ENCODE measurements at regions not wholly inside any gene's neighbourhood (a gene's known extent, or its start where the extent isn't known, plus 50 kb on each side); places are given as distances from the start of the nearest gene placed in this dataset.
"Not testable (repeated sequence)": the region's sequence is repeated elsewhere in the genome, so short reads cannot be mapped to it uniquely, and the experiment has no call there.

DNA sequence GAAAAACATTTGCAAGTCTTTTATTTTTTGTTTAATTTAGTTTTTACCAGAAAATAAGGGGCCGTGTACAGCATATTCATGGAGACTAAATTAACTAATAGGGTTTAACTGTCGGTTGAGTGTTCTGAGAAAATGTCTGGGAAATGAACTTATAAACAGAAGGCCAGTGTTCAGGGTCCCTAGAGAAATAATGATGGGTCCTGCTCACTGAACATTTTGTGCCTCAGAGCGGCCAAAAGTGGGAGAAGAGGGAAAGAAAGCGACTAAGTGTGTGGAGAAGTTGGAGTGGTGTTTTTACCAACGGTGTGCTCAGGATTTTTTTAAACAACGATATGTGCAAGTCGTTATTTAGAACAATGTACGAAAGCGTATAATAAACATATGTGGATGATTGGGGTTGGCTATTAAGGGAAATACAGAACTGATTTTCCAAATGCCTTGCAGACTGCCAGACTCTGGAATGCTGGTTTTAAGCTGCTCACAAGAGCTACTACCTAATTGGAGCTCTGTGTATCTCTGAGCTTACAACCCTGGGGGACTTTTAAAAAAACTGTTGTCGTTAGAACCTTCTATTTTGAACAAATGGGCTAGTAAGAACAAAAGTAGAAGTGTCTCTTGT, 166.7 kb downstream of the SLC38A4 start:
- no peak for DNase-seq (ENCODE audit: low spot score)
- TF ChIP-seq, protein P1, sequence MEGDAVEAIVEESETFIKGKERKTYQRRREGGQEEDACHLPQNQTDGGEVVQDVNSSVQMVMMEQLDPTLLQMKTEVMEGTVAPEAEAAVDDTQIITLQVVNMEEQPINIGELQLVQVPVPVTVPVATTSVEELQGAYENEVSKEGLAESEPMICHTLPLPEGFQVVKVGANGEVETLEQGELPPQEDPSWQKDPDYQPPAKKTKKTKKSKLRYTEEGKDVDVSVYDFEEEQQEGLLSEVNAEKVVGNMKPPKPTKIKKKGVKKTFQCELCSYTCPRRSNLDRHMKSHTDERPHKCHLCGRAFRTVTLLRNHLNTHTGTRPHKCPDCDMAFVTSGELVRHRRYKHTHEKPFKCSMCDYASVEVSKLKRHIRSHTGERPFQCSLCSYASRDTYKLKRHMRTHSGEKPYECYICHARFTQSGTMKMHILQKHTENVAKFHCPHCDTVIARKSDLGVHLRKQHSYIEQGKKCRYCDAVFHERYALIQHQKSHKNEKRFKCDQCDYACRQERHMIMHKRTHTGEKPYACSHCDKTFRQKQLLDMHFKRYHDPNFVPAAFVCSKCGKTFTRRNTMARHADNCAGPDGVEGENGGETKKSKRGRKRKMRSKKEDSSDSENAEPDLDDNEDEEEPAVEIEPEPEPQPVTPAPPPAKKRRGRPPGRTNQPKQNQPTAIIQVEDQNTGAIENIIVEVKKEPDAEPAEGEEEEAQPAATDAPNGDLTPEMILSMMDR (IDR thresholded peaks at IDR 0.05; ENCODE audit: extremely low read depth, insufficient read depth, missing control alignments), result no peak
- in situ Hi-C loops (cut with MboI; ENCODE audit: low pct_unique_long_range_greater_than_20kb, low sequenced_read_pairs, unreplicated experiment), result loop anchor here (25.0 kb wide), 2 partner anchors 297 to 497 kb away; partner anchors contain the start of gene SLC38A2

DNA sequence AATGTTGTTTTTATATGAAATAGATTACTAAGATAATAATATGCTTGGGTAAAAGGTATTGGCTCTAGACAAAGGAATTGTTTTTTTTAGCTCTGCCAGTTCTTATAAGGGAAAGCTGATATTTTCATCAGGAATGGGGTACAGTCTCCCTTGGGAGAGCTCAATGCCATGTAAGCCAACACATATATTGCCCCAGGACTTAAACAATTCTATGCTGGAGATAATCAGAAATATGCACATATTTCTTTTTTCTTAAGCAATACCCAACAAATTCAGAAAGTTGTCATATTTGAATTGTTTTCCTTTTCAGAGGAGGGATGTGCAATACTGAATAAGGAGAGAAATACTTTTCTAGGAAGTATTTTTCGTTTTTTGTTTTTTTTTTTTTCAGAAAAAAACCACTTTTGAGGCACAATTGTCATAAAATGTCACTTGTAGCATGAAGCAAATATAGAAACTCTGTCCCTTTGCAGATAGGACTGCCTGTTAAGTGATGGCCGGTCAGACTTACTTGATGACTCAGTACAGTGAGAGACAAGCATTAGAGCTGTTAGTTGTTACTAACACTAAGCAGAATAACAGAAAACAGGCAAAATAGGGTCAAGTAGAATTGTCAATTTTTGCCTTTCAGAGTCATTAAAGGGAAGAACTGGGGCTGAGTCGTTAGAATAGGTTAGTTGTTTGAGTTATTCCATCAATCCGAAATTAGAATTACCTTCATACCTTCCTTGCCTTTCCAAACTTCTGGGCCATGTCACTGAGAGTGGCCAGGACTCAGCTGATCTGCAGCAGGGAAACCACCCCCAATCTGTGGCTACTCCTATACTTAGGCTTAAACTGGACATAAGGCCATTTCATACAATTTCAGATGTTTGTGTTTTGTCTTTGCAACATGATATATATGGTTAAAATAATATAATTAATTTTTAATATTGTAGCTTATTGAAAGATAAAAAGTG, 168.1 kb downstream of the SLC38A4 start:
- no peak for DNase-seq (ENCODE audit: low spot score)
- in situ Hi-C loops (cut with MboI; ENCODE audit: low pct_unique_long_range_greater_than_20kb, low sequenced_read_pairs, unreplicated experiment), result loop anchor here (25.0 kb wide), 2 partner anchors 295 to 495 kb away; partner anchors contain the start of gene SLC38A2
- TF ChIP-seq, protein P1 (IDR thresholded peaks at IDR 0.05; ENCODE audit: extremely low read depth, insufficient read depth, missing control alignments), result no peak

DNA sequence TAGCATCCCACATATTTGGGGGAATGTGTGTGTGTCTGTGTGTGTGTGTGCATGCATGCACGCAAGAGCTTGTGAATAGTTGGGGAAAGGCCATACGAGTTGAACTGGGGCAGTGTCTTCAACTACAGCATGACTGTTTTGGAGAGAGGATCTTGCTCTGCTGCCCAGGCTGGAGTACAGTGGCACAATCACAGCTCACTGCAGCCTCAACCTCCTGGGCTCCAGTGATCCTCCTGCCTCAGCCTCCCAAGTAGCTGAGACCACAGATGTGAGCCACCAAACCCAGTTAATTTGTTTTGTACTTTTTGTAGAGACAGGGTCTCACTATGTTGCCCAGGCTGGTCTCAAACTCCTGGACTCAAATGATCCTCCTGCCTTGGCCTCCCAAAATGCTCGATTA, 169.8 kb downstream of the SLC38A4 start:
- in situ Hi-C loops (cut with MboI; ENCODE audit: low pct_unique_long_range_greater_than_20kb, low sequenced_read_pairs, unreplicated experiment), result loop anchor here (25.0 kb wide), 2 partner anchors 294 to 494 kb away; partner anchors contain the start of gene SLC38A2
- not testable (repeated sequence) for DNase-seq (ENCODE audit: low spot score)

DNA sequence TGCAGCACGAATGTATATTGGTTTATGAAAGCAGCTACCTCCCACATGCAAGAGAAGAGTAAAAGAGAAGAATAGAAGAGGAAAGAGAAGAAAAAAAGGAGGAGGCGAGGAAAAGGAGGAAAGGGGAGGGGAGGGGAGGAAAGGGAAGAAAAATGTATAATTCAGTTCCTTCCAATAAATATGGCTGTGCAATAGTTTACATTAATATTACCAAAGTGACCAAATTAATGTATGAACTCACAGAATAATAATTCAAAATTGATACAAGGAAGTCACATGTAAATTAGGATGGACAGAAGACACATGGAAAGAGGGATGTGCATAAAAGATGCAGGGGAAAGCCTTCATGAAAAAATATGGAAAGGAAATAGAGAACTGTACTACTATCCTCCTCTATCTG, 172.5 kb downstream of the SLC38A4 start:
- DNase-seq (ENCODE audit: low spot score), result no peak
- in situ Hi-C loops (cut with MboI; ENCODE audit: low pct_unique_long_range_greater_than_20kb, low sequenced_read_pairs, unreplicated experiment), result loop anchor here (25.0 kb wide), 2 partner anchors 291 to 491 kb away; partner anchors contain the start of gene SLC38A2
- TF ChIP-seq, protein P1 (IDR thresholded peaks at IDR 0.05; ENCODE audit: extremely low read depth, insufficient read depth, missing control alignments), result no peak

DNA sequence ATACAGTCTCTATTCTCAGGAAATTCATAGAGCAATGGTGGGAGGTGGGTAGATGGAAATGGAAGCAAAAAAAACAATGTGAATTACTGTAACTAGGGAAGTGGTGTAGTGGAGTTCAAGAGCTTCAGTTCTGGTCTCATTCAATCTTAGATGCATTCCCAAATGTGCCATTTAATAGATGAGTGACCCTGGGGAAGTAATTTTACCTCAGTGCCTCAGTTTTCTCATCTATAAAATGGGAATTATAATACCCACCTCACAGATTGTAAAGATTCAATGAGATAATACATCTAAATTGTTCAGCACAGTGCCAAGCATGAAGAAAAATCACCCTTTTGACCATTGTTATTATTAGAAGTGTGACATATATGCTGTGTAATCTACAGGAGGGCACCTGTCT, 173.1 kb downstream of the SLC38A4 start:
- TF ChIP-seq, protein P1 (IDR thresholded peaks at IDR 0.05; ENCODE audit: extremely low read depth, insufficient read depth, missing control alignments), result no peak
- in situ Hi-C loops (cut with MboI; ENCODE audit: low pct_unique_long_range_greater_than_20kb, low sequenced_read_pairs, unreplicated experiment), result loop anchor here (25.0 kb wide), 2 partner anchors 290 to 490 kb away; partner anchors contain the start of gene SLC38A2
- no peak for DNase-seq (ENCODE audit: low spot score)

DNA sequence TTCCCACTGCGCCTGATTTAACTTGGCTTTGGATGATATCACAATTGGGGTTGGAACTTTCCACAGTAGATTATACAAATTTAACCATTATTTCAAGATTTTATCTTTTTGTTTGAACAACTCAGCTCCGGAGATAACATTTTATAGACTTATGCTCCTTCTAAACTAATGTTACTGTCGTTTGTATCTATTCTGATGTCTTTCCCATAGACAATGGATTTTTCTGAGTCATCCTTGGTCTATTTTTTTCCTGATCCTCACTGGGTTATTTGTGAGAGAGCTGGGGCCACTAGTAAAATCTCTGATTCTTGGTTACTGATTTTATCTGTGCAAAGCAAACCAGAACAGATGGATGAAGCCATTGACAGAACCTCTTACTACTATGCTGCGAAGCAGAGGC, 175.1 kb downstream of the SLC38A4 start:
- DNase-seq (ENCODE audit: low spot score), result no peak
- in situ Hi-C loops (cut with MboI; ENCODE audit: low pct_unique_long_range_greater_than_20kb, low sequenced_read_pairs, unreplicated experiment), result loop anchor here (25.0 kb wide), 2 partner anchors 288 to 488 kb away; partner anchors contain the start of gene SLC38A2
- TF ChIP-seq, protein P1 (IDR thresholded peaks at IDR 0.05; ENCODE audit: extremely low read depth, insufficient read depth, missing control alignments), result no peak

All from GM13977 (cell line).